ENCODE measurements at regions not wholly inside any gene's neighbourhood (a gene's known extent, or its start where the extent isn't known, plus 50 kb on each side); places are given as distances from the start of the nearest gene placed in this dataset.

DNA sequence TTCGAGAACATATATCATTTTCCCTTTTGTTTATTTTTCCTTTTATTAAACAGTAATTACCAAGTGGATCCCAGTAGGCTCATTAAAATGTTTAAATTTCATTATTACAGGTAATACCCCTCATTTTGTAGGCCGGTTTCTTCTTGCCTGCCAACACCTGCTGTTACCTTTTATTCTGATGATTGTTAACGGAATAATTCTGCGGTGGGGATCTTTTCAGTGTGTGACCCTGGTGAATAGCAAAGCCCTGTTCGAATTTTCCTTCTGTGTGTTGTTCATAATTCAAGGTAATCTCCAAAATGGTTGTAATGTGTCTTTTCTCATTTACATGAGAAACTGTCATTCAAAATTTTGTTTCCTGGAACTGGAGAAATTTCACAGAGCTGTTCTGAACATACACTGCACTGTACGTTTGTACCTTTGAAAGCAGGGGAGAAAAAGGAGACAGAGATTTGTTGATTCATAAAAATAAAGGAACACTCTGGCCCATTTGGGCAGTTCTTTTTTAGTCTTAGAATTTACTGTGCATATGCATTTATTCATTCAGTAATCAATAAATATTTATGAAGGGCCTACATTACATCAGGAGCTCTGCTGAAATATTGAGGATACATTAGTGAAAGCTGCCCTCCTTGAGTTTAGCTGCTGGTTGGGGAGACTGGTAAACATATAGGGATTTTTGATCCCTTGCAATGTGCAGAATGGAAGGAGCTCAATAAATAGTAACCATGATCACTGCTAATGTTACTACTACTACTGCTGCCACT is 502.0 kb downstream of the QKI start:
- DNase-seq (ENCODE audit: low read depth in 4 of 4, low spot score in 3 of 4), result no peak

DNA sequence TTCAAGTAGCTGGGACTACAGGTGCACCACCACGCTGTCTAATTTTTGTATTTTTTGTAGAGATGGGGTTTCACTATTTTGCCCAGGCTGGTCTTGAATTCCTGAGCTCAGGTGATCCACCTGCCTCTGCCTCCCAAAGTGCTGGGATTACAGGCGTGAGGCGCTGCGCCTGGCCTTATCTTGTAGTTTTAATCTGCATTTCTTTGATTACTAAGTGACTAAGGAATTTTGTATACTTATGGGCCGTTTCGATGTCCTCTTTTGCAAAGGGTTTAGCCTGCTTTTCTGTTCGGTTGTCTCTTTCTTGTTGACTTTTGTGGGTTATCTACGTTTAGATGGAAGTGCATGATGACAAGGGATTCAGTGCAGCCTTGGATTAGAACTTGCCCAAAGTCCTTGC is 500.6 kb downstream of the QKI start:
- no peak for DNase-seq (ENCODE audit: low read depth in 4 of 4, low spot score in 3 of 4)

DNA sequence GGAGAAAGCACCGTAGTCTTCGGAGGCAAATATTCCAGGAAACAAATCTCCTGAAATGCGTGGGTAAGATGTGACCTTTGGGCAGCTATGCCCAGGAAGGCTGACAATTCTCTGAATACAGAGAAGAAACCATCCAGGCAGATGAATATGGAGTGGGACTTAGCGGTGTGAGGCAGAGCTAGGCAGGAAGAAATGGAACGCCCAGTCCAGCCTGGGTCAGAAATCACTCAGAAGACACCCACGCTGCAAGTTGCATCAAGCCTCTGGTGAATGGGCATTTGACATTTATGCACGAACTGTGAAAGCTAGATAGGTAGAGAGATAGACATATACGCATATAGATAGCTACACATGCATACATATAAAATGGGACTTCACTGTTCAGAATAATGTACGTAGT is 498.5 kb downstream of the QKI start:
- DNase-seq (ENCODE audit: low read depth in 4 of 4, low spot score in 3 of 4), result no peak

DNA sequence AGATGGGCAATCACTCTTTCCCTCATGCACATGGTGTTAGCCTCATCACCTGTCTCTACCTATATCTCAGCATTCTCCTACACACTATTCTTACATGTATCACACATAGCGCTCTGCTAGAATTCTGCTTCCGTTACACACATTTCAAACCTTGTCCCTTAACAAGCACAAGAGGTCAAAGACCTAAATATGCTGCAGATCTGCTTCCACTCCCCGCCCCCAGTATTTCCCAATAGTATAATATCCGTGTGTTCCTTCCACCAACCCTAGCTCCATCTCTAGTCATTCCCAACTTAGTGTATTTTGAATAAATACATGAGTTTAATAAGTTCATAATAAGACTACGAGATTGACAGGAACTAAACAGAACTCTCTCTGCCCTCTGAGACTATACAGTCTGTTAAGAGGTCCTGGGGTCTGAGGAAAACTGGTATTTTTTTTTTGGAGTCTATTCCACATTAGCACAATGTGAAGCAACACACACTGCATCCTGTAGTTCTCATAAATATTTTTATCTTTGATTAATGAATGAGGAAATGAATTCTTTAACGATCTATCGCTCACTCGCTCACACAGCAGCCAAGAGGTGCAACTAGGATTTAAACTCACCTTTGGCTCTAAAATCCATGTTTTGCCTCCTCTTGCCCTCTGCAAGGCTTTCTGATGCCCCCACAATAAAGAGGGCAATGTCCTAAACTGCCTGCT is 491.6 kb downstream of the QKI start:
- no peak for DNase-seq (ENCODE audit: low read depth in 4 of 4, low spot score in 3 of 4)

DNA sequence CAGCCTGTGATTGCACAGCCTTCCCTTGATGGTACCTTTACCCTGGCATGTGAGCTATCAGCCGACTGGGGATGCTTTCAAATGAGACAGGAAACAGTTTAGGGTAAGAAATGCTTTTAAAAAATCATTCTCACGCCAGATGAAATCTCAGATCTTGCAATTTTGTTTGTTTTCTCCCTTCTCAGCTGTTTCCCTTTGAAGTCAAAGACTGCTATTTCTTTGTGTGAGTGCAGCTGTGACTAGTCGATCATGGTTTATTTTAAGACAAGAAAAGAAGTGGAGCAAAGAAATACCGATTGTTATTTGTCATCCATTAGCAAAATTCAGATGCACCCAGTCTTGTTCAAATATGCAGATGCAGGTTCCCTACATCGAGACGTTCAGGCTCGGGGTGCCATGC is 489.7 kb downstream of the QKI start:
- DNase-seq (ENCODE audit: low read depth in 4 of 4, low spot score in 3 of 4), result no peak

DNA sequence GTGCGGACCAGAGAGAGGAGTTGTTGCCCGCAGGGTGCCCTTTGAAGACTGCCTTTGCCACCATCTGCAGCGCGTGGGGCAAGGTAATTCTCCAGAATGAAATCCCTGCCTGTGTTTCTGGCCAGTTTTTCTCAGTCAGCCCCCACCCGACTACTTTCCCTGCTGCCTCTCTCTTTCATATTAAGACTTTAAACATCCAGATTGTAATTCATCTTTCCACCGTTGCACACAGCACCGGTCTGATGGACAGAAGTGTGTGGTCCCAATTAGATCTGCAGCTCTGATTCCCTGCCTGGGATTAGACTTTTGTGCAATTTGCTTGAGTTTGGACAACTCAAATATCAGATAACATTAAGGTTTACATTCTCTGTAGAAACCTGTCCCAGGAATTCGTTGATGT is 489.0 kb downstream of the QKI start:
- DNase-seq (ENCODE audit: low read depth in 4 of 4, low spot score in 3 of 4), result no peak

DNA sequence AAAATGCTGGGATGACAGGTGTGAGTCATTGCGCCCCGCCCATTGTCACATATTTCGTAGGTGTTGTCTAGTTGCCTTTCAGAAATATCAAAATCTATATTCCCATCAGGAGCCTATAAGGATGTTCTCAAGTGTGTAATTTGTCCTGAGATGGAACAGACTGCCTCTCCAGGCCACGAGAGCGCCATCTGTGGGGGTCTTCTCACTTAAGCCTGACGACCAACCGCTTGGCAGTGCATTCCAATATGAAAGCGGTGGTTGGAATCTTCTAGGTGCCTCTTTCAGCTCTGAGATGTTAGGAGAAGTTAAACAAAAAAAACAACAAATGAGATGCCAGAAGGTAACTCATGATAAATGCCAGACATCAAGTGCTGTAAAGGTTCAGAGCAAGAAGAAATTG is 488.5 kb downstream of the QKI start:
- no peak for DNase-seq (ENCODE audit: low read depth in 4 of 4, low spot score in 3 of 4)

DNA sequence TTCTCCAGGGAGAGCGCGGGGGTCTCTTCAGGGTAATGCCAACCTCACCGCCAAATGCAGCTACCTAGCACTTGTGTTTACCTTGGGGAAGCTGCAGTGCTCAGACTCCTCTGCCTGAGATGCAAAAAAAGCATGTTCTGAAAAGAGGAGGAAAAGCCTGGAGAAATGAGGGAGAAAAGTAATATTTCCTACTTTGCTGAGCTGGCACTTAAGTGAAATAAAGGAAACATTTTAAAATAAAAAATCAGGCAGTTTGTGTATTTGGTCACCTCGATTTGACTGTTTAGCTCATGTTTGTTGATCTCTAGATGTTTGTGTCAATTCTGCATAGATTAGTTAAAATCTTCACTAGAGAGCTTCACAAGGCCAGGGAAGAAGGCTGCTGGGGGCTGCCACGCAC is 487.2 kb downstream of the QKI start:
- DNase-seq (ENCODE audit: low read depth in 4 of 4, low spot score in 3 of 4), result no peak

DNA sequence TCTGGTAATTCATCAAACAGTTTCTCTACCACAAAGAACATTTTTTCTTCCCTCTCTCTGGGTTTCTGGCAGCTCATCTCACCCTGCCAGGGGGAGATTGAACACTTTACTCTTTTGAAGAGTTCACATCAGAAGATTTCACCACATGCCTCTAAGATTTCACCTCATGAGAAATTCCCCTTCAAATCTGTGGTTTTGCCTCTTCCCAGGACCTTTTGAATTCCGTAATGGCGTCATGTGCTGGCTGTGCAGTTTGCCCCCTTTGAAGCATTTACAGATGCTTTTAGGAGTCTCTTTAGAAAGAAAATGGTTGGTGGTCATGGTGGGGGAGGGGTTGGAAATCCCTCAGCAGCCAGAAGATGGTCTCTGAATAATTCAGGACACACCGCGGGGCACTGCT is 486.1 kb downstream of the QKI start:
- DNase-seq (ENCODE audit: low read depth in 4 of 4, low spot score in 3 of 4), result no peak

DNA sequence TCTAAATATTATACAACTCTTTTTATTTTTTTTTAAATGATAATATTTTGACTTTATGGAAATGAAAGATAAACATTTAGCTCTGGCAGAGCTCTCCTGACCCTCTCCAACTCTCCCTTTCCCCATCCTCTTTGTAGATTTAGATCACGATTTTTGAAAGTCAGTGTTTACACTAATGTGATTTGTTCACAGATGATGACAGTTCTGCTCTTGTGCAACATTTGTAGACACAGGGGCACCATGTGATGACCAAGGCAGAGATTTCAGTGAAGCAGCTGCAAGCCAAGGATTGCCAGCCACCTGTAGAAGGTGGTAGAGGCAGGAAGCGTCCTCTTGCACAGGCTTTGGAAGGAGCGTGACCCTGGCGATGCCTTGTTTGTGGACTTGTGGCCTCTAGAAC is 483.2 kb downstream of the QKI start:
- no peak for DNase-seq (ENCODE audit: low read depth in 4 of 4, low spot score in 3 of 4)

DNA sequence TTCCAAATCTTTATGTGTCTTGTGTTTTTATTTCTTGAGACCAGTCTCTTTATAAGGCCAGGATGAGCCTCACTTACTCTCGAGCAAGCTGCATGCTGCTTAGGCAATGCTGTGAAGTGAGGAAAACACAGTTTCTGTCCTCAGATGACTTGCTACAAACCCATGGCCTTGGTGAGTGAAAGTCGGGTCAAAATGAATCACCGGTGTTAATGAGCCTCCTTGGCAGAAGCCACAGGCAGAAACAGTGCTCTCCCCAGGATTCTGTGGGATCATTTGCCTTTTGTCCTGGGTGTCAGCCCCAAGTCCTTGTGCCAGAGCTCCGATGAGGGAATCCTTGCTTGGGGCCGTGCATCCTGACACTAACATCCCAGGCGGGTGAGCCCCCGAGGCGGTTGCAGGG is 482.5 kb downstream of the QKI start:
- DNase-seq (ENCODE audit: low read depth in 4 of 4, low spot score in 3 of 4), result no peak

DNA sequence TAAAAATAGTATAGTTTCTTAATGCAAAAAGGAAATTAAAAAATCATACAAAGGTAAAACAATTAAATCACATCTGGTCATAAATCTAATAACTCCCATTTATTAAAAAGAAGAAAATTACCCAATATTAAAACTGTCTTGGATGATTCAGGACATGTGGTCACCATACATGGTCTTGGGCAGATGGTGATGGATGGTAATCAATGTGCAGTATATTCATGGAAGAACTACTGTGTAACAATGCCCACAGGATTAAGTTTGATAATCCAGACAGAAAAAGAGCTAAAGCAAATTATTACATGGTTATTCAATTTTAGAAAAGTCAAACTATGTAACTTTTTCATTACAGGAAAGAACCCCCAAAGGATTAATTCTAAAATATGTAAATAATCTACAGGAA is 480.6 kb downstream of the QKI start:
- DNase-seq (ENCODE audit: low read depth in 4 of 4, low spot score in 3 of 4), result no peak

DNA sequence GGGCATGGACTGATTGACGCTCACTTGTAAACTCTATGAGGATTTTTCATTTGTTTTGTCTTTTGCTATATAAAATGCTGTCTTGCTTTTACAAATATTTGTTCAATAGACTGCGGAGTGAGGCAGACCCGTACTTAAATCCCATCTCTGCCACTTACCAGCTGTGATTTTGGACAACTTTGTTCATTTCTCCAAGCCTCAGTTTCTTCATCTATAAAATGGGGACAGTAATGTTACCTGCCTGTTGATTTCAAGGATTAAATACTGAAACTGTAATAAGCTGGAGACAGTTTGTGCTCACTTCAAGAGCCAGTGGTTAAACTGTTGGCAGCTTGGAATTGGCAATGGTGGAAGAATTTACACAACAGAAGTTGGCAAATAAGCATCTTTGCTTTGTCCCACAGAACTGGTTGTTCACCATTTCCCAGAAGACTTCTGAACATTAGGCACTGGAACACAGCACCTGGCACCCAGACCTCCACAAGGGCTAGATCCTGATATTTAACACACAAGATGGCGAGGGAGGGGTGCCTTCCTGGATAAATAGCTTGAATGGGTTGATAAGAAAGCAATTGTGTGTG is 479.2 kb downstream of the QKI start:
- no peak for DNase-seq (ENCODE audit: low read depth in 4 of 4, low spot score in 3 of 4)

DNA sequence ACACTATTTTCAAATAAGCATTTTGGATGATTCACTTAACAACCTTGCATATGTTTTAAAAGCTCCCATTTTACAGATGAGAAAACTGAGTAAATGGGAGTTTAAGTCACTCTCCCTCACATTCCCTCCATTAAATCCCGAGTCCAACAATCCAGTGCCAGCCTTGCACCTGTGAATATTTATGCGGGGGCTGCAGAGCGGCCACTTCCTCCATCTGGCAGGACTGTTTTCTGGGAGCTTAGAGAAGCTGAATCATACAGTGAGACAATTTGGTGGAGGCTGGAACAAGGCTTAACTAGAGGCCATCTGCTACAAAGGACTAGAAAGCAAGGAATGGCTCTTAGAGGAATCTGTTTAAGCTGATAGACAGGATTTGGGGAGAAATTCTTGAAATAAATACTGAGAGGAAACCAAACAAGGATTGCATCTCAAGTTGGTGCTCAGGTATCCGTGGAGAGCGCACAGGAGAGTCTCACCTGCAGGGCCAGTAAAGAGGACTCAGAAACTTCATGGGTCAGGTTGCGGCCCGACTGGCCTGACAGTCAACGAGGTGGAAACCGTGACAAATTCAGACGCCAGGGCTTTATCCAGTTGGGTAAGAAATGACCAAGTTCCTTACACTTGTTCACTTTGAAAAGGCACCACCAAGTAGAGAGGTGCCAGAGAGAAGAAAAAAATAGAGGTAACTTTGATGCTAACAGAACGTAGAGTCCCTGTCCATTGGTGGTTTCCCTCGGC is 478.5 kb downstream of the QKI start:
- no peak for DNase-seq (ENCODE audit: low read depth in 4 of 4, low spot score in 3 of 4)

DNA sequence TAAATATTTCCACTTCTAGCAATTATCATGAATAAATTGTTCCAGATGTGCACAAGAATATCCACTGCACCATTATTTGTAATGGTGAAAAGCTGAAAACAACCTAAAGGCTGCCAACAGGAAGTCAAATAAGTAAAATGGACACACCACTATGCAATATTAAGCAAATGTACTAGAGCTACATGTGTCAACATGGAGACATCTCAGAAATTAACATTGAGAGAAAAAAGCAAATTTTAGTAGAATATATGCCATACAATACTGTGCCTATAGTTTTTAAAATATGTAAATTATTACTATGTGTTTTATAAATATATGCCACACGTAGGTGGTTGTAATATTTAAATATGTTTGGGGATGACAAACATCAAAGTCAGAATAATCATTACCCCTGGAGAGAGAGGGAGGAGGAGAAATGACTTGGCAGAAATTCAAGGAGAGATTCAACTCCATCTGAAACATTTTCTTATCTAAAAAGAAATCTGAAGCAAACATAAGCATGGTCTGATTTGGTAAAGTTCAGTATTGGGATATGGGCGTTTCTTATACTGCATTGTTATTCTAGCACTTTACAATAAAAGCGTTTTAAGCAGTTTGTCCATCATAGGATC is 475.5 kb downstream of the QKI start:
- DNase-seq (ENCODE audit: low read depth in 4 of 4, low spot score in 3 of 4), result no peak

DNA sequence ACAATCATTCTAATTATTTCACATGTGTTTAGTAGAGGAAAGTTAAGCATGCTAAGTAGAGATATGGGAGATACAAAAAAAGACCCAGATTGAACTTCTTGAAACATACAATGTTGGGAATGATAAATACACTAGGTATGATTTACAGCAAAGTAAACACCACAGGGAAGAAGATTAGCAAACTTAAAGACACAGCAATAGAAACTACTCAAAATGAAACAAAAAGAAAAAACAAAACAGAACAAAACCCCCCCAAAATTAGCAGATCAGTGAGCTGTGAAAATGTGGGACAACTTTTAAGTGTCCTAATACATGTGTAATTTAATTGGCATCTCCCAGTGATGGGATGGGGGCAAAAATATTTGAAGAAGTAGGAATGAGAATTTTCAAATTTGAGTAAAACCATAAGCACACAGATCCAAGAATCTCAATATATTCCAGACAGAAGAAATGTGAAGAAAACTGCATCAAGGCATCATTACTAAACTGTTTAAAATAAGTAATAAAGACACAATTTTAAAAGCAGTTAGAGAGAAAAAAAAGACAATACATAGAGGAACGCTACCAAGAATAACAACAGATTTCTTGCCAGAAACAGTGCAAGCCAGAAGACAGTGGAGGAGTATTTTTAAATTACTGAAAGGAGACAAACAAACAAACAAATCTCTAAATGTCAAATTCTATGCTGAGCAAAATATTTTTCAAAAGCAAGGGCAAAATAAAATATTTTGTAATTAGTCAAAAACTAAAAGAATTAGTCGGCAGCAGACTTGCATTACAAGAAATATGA is 473.7 kb downstream of the QKI start:
- DNase-seq (ENCODE audit: low read depth in 4 of 4, low spot score in 3 of 4), result no peak

DNA sequence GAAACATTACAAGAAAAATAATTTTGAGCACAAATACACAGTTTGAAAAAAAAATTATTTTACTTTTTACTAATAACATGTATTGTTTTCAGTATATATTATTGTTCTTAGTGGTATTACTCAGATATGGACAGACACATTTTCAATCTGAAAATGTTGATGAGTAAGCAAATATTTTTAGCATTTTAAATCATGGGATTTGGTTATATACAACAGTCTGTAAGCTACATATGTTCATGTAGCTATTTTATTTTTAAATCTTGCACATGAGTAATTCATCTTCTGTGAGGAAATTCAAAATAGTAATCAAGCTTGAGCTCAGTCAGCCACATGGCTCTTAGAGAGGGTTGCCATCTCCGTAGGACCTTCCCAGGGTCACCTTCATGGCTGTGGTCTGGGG is 471.9 kb downstream of the QKI start:
- DNase-seq (ENCODE audit: low read depth in 4 of 4, low spot score in 3 of 4), result no peak

DNA sequence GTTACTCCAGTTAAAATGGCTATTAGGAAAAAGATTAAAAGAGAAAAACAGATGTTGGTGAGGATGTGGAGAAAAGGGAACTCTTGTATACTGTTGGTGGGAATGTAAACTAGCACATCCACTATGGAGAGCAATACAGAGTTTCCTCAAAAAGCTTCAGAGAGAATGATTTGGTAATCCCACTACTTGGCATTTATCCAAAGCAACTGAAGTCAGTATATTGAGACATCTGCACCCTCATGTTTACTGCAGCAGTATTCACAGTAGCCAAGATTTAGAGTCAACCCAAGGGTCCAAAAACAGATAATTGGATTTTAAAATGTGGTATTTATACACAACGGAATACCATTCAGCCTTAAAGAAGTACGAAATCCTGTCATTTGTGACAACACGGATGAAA is 469.5 kb downstream of the QKI start:
- DNase-seq (ENCODE audit: low read depth in 4 of 4, low spot score in 3 of 4), result no peak

DNA sequence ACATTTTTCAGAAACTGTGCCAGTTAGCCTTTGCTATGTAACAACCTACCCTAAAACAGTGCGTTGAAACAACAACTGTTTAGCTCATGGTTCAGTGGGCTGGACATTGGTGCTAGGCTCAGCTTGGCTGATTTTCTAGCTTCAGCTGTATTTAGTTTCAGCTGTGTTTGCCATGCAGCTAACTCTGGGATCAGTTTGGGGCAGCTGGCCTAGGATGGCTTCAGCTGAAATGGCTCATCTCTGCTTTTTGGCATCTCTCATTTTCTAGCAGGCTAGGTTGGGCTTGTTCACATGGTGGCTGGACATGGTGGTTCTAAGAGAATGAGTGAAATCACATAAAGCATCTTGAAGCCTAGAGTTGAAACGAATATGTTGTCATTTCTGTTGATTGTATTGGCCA is 464.2 kb downstream of the QKI start:
- no peak for DNase-seq (ENCODE audit: low read depth in 4 of 4, low spot score in 3 of 4)

DNA sequence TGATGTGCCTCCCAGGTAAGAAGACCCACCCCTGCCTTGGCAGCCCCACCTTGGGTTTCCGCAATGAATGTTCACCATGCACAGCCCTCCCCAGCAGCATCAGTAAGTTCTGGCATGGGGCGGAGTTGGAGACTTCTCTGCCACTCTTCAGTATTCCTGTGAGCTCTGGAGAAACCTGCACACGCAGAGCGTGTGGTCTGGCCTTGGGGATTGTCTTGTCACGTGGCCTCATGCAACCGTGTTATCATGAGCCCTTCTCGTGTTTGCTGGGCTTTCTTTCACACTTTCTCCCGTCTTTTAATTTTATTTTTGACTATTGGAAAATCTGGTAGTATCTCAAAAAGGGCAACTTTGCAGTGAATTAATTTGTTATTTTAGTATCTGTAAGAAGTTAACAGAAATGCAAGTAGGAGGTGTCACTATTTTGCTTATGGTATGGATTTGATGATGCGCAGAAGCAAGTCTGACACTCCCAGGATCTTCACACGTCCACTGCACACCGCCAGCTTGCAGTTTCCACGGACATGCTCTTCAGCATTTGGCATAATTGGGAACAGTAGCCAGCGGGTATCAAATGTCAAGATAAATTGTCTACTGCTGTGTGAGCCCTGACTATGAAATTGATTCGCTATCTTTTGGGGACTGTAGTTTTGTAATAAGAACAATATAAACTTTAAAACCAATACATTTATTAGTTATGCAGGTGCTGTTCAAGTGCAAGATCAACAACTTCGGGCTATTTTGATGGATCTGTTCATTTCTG is 463.5 kb downstream of the QKI start:
- DNase-seq (ENCODE audit: low read depth in 4 of 4, low spot score in 3 of 4), result no peak
